GM18868 (cell line): ENCODE measurements at regions not wholly inside any gene's neighbourhood (a gene's known extent, or its start where the extent isn't known, plus 50 kb on each side); places are given as distances from the start of the nearest gene placed in this dataset.
A peak's percentile ranks its signal among the peaks of the same experiment; 100 is the strongest.
"Not testable (repeated sequence)": the region's sequence is repeated elsewhere in the genome, so short reads cannot be mapped to it uniquely, and the experiment has no call there.

Source experiments
- ATAC-seq: cut with Tn5 transposase; IDR thresholded peaks from one replicate; pipeline ENCODE4 v1.9.1; 2021; ENCODE audit warnings: mild to moderate bottlenecking, moderate library complexity; ENCODE audit not compliant: unreplicated experiment

GRCh38 chr12:102728506-102729242 lies 188.4 kb downstream of the PAH start:
- ATAC-seq: peak; percentile 73

DNA sequence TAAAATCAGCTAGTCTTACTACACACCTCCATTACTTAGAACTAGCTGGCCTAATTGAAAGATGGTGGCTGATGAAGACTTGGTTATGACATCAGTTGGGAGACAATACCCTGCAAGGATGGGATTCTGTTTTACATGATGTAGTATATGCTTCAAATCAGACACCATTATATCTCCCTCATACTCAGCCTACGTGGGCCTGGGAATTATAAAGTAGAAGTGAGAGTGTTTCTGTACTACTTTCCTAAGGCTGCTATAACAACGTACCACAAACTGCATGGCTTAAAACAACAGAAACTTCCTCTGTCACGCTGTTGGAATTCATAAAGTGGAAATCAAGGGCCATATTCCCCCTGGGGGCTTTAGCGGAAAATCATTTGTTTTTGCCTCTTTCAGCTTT lies 190.4 kb downstream of the PAH start:
- peak; percentile 31 for ATAC-seq

- peak; percentile 58 for ATAC-seq
Measured at GRCh38 chr12:102722147-102722546, 194.9 kb downstream of the PAH start.

- no peak for ATAC-seq
Measured at GRCh38 chr12:102708108-102708507, 208.9 kb downstream of the PAH start.

- ATAC-seq: peak; percentile 56
Measured at GRCh38 chr12:102702447-102703114, 214.5 kb downstream of the PAH start.

- no peak for ATAC-seq
Measured at GRCh38 chr12:102696045-102696444, 215.7 kb upstream of the IGF1 start.

GRCh38 chr12:102694903-102695302 lies 214.5 kb upstream of the IGF1 start:
- ATAC-seq: no peak

- no peak for ATAC-seq
Measured at GRCh38 chr12:102691773-102692555, 211.6 kb upstream of the IGF1 start.

DNA sequence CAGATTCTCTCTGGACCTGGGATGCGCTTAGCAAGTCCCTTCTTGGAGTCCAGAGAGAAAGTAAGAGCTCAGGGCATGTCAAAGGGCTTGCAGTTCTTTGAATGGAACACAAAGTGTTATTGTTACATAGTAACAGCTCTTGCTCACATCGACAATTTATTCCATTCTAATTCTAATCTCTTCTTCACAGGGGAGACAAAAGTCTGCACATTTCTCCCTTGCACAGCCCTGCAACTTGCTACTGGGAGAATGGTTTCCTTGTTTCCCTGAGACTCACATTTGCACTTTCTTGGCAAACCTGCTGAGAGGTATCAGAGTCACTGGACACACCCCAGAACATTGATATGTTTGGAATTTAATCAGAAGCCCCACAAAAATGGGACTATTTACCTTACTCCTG lies 209.9 kb upstream of the IGF1 start:
- ATAC-seq: no peak

DNA sequence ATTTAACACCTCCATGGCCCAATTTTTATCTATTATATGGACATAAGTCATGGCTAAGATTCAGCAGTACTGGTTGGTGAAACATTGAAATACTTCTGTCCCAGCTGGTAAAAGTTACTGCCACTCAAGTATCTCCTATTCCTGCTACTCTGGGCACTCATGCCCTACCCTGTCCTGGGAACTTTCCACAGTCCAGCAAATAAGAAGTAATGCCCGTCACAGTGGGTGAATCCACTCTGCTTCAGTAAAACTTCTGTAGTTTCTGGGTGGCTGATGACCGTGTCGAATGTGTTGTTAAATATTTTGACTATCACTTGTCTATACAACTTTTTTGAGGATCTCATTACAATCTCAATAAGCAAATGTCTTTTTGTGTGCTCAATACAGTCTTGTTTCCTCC lies 209.3 kb upstream of the IGF1 start:
- ATAC-seq: no peak

DNA sequence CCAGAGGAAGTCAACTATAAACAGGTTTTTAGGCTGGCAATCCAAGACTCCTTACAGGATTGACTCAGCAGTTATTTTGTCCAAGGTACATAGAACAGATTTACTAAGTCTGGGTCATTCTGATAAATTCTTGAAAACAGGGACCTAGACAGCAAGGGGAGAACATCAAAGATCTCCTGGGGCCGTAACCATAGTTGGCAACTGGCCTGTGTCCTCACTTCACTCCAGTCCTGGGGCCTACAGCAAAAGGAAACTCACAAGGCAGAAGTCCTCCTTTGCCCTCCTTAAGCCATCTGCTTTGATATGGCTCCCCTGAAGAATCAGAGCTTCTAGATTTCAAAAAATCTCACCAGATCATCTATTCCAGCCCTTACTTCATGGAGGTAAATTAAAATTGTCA lies 207.2 kb upstream of the IGF1 start:
- no peak for ATAC-seq

- ATAC-seq: no peak
Measured at GRCh38 chr12:102685841-102686240, 205.5 kb upstream of the IGF1 start.

- no peak for ATAC-seq
Measured at GRCh38 chr12:102685172-102685571, 204.8 kb upstream of the IGF1 start.

GRCh38 chr12:102682366-102683289 lies 202.3 kb upstream of the IGF1 start:
- no peak for ATAC-seq

GRCh38 chr12:102681747-102682146 lies 201.4 kb upstream of the IGF1 start:
- no peak for ATAC-seq

- no peak for ATAC-seq
Measured at GRCh38 chr12:102681309-102681708, 200.9 kb upstream of the IGF1 start.

GRCh38 chr12:102680304-102680703 lies 199.9 kb upstream of the IGF1 start:
- no peak for ATAC-seq

GRCh38 chr12:102676812-102677211 lies 196.4 kb upstream of the IGF1 start:
- ATAC-seq: no peak

DNA sequence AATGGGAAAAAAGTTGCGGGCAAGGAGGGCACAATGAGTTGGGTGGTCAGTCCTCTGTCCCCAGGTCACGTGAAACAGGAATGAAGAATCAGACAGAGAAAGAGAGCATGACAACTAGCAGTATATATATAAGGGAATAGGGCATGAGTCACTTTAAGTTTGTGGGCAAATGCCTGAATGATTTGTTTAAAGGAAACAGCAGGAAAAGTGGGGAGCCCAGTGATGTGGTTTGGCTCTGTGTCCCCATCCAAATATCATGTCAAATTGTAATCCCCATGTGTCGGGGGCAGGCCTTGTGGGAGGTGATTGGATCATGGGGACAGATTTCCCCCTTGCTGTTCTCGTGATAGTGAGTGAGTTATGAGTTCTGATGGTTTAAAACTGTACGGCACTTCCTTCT lies 195.3 kb upstream of the IGF1 start:
- no peak for ATAC-seq

GRCh38 chr12:102673606-102674005 lies 193.2 kb upstream of the IGF1 start:
- ATAC-seq: no peak

DNA sequence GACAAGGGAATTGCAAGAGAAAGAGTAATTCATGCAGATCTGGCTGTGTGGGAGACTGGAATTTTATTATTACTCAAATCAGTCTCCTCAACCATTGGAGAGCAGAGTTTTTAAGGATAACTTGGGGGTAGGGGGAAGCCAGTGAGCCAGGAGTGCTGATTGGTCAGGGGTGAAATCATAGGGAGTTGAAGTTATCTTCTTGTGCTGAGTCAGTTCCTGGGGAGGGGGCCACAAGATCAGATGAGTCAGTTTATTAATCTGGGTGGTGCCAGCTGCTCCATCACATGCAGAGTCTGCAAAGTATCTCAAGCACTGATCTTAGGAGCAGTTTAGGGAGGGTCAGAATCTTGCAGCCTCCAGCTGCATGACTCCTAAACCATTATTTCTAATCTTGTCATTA lies 191.8 kb upstream of the IGF1 start:
- not testable (repeated sequence) for ATAC-seq
